ENCODE measurements at regions not wholly inside any gene's neighbourhood (a gene's known extent, or its start where the extent isn't known, plus 50 kb on each side); places are given as distances from the start of the nearest gene placed in this dataset.

- no peak for DNase-seq
- intact Hi-C loops (cut with DNase I), result no loop called here
- no peaks in the 10 kb centered on the region for H3K9me3 ChIP-seq
- ATAC-seq, result no peak
- no peaks in the 10 kb centered on the region for H3K27me3 ChIP-seq
- WGBS (ENCODE audit: insufficient coverage, low coverage, low lambda C conversion rate, missing lambda C conversion rate), result 36% methylated on average over 5 of the region's 5 CpGs
- H3K36me3 ChIP-seq, result no peaks in the 10 kb centered on the region
- H3K4me1 ChIP-seq, result no peaks in the 10 kb centered on the region
- TF ChIP-seq CTCF (IDR thresholded peaks at IDR 0.05), result no peak
- no peak for TF ChIP-seq POLR2A (IDR thresholded peaks at IDR 0.05)
- no peak overlapping the region for H3K4me3 ChIP-seq
- H3K27ac ChIP-seq, result no peak overlapping the region
Observed at GRCh38 chr3:18806633-18807032, 341.7 kb upstream of the KCNH8 start.

DNA sequence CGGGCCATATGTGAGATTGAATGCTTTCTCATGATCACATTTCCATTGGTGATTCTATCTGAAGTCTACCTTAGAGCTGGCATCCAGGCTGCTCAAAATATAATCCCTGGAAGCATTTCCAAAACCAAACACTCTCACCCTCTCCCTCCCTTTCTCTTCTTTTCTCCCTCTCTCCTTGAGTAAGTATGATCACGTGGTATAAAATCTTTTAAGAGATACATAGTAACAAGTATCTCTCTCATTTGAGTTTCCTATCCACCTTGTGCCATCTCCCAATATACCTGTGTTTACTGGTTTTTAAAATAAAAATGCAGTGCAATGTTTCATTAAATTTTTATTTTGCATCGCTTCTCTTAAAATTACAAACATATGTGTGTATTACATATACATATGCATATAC, 350.9 kb upstream of the KCNH8 start:
- TF ChIP-seq POLR2A (IDR thresholded peaks at IDR 0.05), result no peak
- TF ChIP-seq CTCF (IDR thresholded peaks at IDR 0.05), result no peak
- H3K36me3 ChIP-seq, result no peaks in the 10 kb centered on the region
- WGBS (ENCODE audit: insufficient coverage, low coverage, low lambda C conversion rate, missing lambda C conversion rate), result 66% methylated on average over 3 of the region's 3 CpGs
- intact Hi-C loops (cut with DNase I), result no loop called here
- H3K4me3 ChIP-seq, result no peak overlapping the region
- no peaks in the 10 kb centered on the region for H3K9me3 ChIP-seq
- H3K27me3 ChIP-seq, result no peaks in the 10 kb centered on the region
- no peak overlapping the region for H3K27ac ChIP-seq
- ATAC-seq (no peak), DNase-seq (no peak)
- no peaks in the 10 kb centered on the region for H3K4me1 ChIP-seq

GRCh38 chr3:18795078-18795477, 353.2 kb upstream of the KCNH8 start:
- DNase-seq, result no peak
- no peaks in the 10 kb centered on the region for H3K36me3 ChIP-seq
- intact Hi-C loops (cut with DNase I), result no loop called here
- ATAC-seq, result no peak
- H3K4me3 ChIP-seq, result no peak overlapping the region
- H3K4me1 ChIP-seq, result no peaks in the 10 kb centered on the region
- TF ChIP-seq POLR2A (IDR thresholded peaks at IDR 0.05) (no peak), CTCF (IDR thresholded peaks at IDR 0.05) (no peak)
- 14% methylated on average over 2 of the region's 2 CpGs for WGBS (ENCODE audit: insufficient coverage, low coverage, low lambda C conversion rate, missing lambda C conversion rate)
- no peaks in the 10 kb centered on the region for H3K9me3 ChIP-seq
- H3K27ac ChIP-seq, result no peak overlapping the region
- H3K27me3 ChIP-seq, result no peaks in the 10 kb centered on the region

DNA sequence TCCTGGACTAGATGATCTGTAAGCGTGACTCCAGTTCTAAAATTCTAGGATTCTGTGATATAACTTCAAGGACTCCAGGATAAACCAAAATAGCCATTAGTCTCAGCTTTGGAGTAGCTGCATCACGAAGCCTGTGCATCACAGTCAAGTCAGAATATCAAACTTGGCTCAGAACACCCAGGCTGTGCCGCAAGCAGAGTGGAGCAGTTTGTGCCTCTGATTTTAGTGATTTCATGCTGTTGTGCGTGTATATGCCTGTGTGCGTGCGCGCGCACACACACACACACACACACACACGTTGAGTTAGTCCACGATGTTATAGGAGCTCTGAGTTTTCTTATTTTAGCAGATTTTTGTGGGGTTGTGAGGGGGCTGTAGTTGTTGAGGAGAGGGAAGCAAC, 356.6 kb upstream of the KCNH8 start:
- TF ChIP-seq POLR2A (IDR thresholded peaks at IDR 0.05), result no peak
- no peak for TF ChIP-seq CTCF (IDR thresholded peaks at IDR 0.05)
- H3K27ac ChIP-seq, result no peak overlapping the region
- DNase-seq (no peak), ATAC-seq (no peak)
- H3K36me3 ChIP-seq, result no peaks in the 10 kb centered on the region
- no peak overlapping the region for H3K4me3 ChIP-seq
- no peaks in the 10 kb centered on the region for H3K27me3 ChIP-seq
- WGBS (ENCODE audit: insufficient coverage, low coverage, low lambda C conversion rate, missing lambda C conversion rate), result 81% methylated on average over 9 of the region's 10 CpGs
- H3K9me3 ChIP-seq, result no peaks in the 10 kb centered on the region
- no peaks in the 10 kb centered on the region for H3K4me1 ChIP-seq
- intact Hi-C loops (cut with DNase I), result no loop called here

GRCh38 chr3:18791182-18791581, 357.1 kb upstream of the KCNH8 start:
- no peak for ATAC-seq
- Histone ChIP-seq H3K36me3 (no peaks in the 10 kb centered on the region), H3K9me3 (no peaks in the 10 kb centered on the region), H3K27ac (no peak overlapping the region), H3K4me1 (no peaks in the 10 kb centered on the region), H3K4me3 (no peak overlapping the region), H3K27me3 (no peaks in the 10 kb centered on the region)
- 52% methylated on average over 8 of the region's 8 CpGs for WGBS (ENCODE audit: insufficient coverage, low coverage, low lambda C conversion rate, missing lambda C conversion rate)
- DNase-seq, result no peak
- intact Hi-C loops (cut with DNase I), result no loop called here
- TF ChIP-seq POLR2A (IDR thresholded peaks at IDR 0.05) (no peak), CTCF (IDR thresholded peaks at IDR 0.05) (no peak)

All from right lobe of liver (tissue), 6 donors.